A673 (cell line): ENCODE measurements at regions not wholly inside any gene's neighbourhood (a gene's known extent, or its start where the extent isn't known, plus 50 kb on each side); places are given as distances from the start of the nearest gene placed in this dataset.

Source experiments
- CTCF ChIP-seq: fragments of 300-800, 200-600 bp; sonication (generic); conservative IDR thresholded peaks from 2 replicates; pipeline ENCODE4 v1.5.1; 2017; ENCODE audit warnings: low read depth, mild to moderate bottlenecking, antibody characterized with exemption, low read length, moderate library complexity, mixed read lengths
- EZH2 ChIP-seq: fragments of 200-600 bp; sonication (generic); IDR thresholded peaks from 2 replicates; pipeline ENCODE4 v1.6.1; 2017; ENCODE audit warnings: borderline replicate concordance, low read depth, mild to moderate bottlenecking, mixed read lengths, antibody characterized with exemption, low read length; ENCODE audit not compliant: poor library complexity, severe bottlenecking

- TF ChIP-seq CTCF (no peak), EZH2 (no peak)
Observed at GRCh38 chr12:30438601-30439041, 257.0 kb downstream of the IPO8 start.
